ENCODE measurements at regions not wholly inside any gene's neighbourhood (a gene's known extent, or its start where the extent isn't known, plus 50 kb on each side); places are given as distances from the start of the nearest gene placed in this dataset.

- Histone ChIP-seq H3K4me3 (ENCODE audit: extremely low read depth, insufficient read depth, low read length, poor library complexity, severe bottlenecking) (no peak overlapping the region), H3K9me3 (ENCODE audit: control insufficient read depth, low read length) (no peaks in the 10 kb centered on the region), H3K4me1 (ENCODE audit: control insufficient read depth, insufficient read depth, low read length, poor library complexity, severe bottlenecking) (peaks cover 62% of the 10 kb centered on the region), H3K27ac (ENCODE audit: low read depth, low read length, severe bottlenecking) (peak overlapping the region; percentile 33), H3K36me3 (ENCODE audit: control insufficient read depth, insufficient read depth, low read length) (no peaks in the 10 kb centered on the region)
- WGBS, 2 experiments (ENCODE audit: insufficient coverage in 2 of 2), result 82 to 89% methylated on average over 3 to 6 of the region's 7 CpGs
These were observed 85.9 kb upstream of the KLF7 start for GRCh38 chr2:207251573-207252192.

GRCh38 chr2:207252416-207252815 lies 86.7 kb upstream of the KLF7 start:
- H3K27ac ChIP-seq (ENCODE audit: low read depth, low read length, severe bottlenecking), result no peak overlapping the region
- H3K36me3 ChIP-seq (ENCODE audit: control insufficient read depth, insufficient read depth, low read length), result no peaks in the 10 kb centered on the region
- no peak overlapping the region for H3K4me3 ChIP-seq (ENCODE audit: extremely low read depth, insufficient read depth, low read length, poor library complexity, severe bottlenecking)
- H3K9me3 ChIP-seq (ENCODE audit: control insufficient read depth, low read length), result no peaks in the 10 kb centered on the region
- WGBS, 2 experiments (ENCODE audit: insufficient coverage in 2 of 2), result 100% methylated on average over 1 of the region's 1 CpG; no CpG with 5 or more reads in 1 of the 2 experiments
- H3K4me1 ChIP-seq (ENCODE audit: control insufficient read depth, insufficient read depth, low read length, poor library complexity, severe bottlenecking), result peaks cover 69% of the 10 kb centered on the region

DNA sequence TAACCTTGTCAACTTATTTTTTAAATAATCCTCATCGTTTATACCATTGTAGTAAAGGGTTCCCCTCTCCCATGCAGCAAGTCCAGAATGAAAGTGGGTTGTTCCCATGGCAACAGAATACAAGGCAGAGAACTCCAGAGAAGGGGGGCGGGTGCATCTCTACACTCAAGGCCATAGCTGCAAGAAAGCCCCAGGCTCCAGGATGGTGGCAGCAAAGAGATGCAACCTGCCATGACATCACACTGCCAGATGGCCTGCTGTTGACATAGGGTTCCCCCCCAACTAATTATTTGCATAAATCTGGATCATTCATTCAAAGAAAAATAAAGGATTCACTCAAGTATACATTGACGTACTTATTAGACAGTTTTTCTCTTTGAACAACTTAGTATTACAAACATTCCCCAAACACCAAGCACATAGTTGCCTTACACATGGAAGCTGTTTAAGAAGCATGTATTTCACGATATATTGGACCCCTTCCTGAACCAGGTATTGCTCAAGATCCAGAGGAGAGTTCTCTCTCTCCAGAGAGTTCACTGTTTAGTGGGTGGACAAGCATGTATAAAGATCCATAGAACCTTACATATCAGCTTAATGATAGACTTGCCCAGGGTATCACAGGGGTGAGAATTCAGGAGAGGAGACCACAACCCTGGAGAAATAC lies 87.4 kb upstream of the KLF7 start:
- 100% methylated on average over 1 of the region's 4 CpGs; no CpG with 5 or more reads in 1 of the 2 experiments for WGBS, 2 experiments (ENCODE audit: insufficient coverage in 2 of 2)
- Histone ChIP-seq H3K4me3 (ENCODE audit: extremely low read depth, insufficient read depth, low read length, poor library complexity, severe bottlenecking) (no peak overlapping the region), H3K27ac (ENCODE audit: low read depth, low read length, severe bottlenecking) (peak overlapping the region; percentile 86), H3K9me3 (ENCODE audit: control insufficient read depth, low read length) (no peaks in the 10 kb centered on the region), H3K36me3 (ENCODE audit: control insufficient read depth, insufficient read depth, low read length) (no peaks in the 10 kb centered on the region), H3K4me1 (ENCODE audit: control insufficient read depth, insufficient read depth, low read length, poor library complexity, severe bottlenecking) (peaks cover 76% of the 10 kb centered on the region)

DNA sequence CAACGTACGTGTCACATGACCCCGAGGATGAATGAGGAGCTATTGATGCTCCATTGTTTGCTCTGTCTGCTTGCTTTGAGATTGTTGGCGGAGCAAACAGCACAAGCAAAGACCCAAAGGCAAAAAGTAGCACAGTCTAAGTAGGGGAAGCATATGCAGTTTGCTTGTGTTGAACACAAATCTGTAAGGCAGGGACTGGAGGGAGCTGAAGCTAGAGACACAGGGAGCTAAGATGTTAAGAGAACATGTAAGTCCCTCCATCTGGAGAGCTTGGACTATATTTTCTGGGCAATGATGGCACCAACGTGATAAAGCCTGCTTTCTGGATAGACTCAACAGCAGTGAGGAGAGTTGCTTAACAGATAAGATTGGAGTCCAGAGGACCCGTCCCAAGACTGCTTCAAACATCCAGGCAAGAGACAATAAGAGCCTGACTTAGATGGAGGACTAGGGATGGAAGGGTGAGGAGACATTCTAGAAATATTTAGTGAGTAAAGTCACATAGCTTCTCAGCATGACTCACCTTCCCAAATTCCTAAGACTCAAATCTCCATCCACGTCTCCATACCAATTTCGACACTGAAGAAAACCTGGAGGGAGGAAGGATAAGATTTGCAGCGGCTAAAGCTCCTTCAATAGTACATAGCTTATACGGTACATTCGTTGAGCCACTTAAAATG lies 88.1 kb upstream of the KLF7 start:
- H3K27ac ChIP-seq (ENCODE audit: low read depth, low read length, severe bottlenecking), result peak overlapping the region; percentile 86
- H3K9me3 ChIP-seq (ENCODE audit: control insufficient read depth, low read length), result no peaks in the 10 kb centered on the region
- H3K4me3 ChIP-seq (ENCODE audit: extremely low read depth, insufficient read depth, low read length, poor library complexity, severe bottlenecking), result no peak overlapping the region
- WGBS, 2 experiments (ENCODE audit: insufficient coverage in 2 of 2), result 78 to 95% methylated on average over 4 to 9 of the region's 11 CpGs
- H3K36me3 ChIP-seq (ENCODE audit: control insufficient read depth, insufficient read depth, low read length), result no peaks in the 10 kb centered on the region
- H3K4me1 ChIP-seq (ENCODE audit: control insufficient read depth, insufficient read depth, low read length, poor library complexity, severe bottlenecking), result peaks cover 78% of the 10 kb centered on the region

DNA sequence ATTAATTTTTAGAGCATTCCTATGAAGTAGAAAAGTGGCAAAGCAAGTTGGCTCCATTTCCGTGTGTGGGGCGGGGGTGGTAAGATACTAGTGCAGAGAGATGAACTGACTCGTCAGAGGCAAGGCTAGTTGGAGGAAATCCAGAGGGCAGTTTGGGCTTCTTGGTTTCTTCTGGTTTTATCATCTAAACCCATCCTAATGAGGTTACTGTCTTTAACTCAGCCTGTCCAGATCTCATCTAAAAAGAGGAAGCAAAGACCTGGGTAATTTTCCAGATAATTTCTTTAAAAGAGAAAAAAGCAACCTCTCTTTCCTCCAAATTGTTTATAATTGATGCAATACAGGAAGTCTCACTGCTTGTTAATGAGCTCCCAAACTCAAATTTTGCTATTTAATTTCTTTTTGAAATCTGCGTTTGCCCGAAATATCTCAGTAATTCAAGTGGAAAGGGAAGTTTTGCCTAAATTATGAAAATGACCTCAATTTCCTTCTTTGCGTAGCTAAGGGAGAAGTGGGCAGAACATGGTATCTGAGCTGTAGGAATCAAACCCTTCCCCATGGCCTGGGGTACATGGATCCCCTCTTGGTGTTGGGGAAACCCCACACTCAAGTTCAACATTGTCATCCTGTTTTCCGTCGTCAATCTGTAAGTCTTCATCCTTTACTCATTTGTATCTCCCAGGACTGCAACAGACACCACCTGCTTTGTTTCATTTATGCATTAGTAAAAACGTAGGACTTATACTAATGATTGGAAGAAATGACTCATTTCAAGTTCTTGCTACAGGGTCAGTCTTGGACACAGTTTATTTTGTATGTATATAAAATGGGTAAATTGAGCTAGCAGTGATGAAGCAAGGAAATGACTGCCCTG lies 89.1 kb upstream of the KLF7 start:
- WGBS, 2 experiments (ENCODE audit: insufficient coverage in 2 of 2), result 89 to 100% methylated on average over 4 to 7 of the region's 9 CpGs
- H3K4me3 ChIP-seq (ENCODE audit: extremely low read depth, insufficient read depth, low read length, poor library complexity, severe bottlenecking), result no peak overlapping the region
- H3K27ac ChIP-seq (ENCODE audit: low read depth, low read length, severe bottlenecking), result peak overlapping the region; percentile 86

GRCh38 chr2:207255565-207256470 lies 90.1 kb upstream of the KLF7 start:
- H3K4me3 ChIP-seq (ENCODE audit: extremely low read depth, insufficient read depth, low read length, poor library complexity, severe bottlenecking), result no peak overlapping the region
- peaks cover 86% of the 10 kb centered on the region for H3K4me1 ChIP-seq (ENCODE audit: control insufficient read depth, insufficient read depth, low read length, poor library complexity, severe bottlenecking)
- no peaks in the 10 kb centered on the region for H3K9me3 ChIP-seq (ENCODE audit: control insufficient read depth, low read length)
- WGBS, 2 experiments (ENCODE audit: insufficient coverage in 2 of 2), result 83 to 88% methylated on average over 13 of the region's 17 CpGs
- H3K27ac ChIP-seq (ENCODE audit: low read depth, low read length, severe bottlenecking), result peak overlapping the region; percentile 60
- H3K36me3 ChIP-seq (ENCODE audit: control insufficient read depth, insufficient read depth, low read length), result no peaks in the 10 kb centered on the region

More for the DNA sequence above, 89.1 kb upstream of the KLF7 start:
- Histone ChIP-seq H3K36me3 (ENCODE audit: control insufficient read depth, insufficient read depth, low read length) (no peaks in the 10 kb centered on the region), H3K9me3 (ENCODE audit: control insufficient read depth, low read length) (no peaks in the 10 kb centered on the region), H3K4me1 (ENCODE audit: control insufficient read depth, insufficient read depth, low read length, poor library complexity, severe bottlenecking) (peaks cover 85% of the 10 kb centered on the region)

DNA sequence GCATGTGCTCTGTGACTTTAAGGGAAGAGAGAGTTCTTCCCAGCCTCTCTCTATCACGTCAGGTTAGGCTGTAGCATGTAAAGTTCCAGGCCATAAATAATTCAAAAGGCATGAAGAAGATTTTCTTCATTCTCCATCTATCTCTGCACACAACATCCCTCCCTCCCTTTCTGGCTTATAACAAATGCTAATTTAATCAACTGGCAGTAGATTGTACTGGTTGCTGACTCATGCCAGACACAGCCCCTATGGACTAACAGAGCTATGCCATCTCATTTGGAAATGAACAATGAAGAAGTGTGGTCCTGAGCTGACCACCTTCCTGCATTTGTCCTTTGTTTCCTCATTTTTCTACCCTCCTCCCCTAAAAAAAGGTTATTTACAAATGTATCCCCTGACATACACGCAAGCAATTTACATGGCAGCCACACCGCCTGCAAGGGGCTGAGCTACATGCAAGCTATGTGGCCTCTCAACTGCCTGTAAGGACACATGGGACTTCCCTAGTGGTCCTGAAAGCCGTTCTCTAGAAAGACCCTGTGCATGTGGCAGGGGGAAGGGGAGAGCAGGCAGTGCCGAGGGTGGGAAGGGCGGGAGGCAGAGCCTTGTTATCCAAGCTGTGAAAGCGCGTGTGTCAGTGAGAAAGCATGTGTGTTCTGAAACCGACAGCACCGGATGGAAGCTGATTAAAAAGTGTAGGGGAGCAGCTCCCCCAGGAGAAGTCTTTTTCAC lies 90.9 kb upstream of the KLF7 start:
- WGBS, 2 experiments (ENCODE audit: insufficient coverage in 2 of 2), result 80 to 82% methylated on average over 8 to 9 of the region's 10 CpGs
- Histone ChIP-seq H3K4me3 (ENCODE audit: extremely low read depth, insufficient read depth, low read length, poor library complexity, severe bottlenecking) (no peak overlapping the region), H3K4me1 (ENCODE audit: control insufficient read depth, insufficient read depth, low read length, poor library complexity, severe bottlenecking) (peaks cover 81% of the 10 kb centered on the region), H3K9me3 (ENCODE audit: control insufficient read depth, low read length) (no peaks in the 10 kb centered on the region), H3K27ac (ENCODE audit: low read depth, low read length, severe bottlenecking) (peak overlapping the region; percentile 51), H3K36me3 (ENCODE audit: control insufficient read depth, insufficient read depth, low read length) (no peaks in the 10 kb centered on the region)

DNA sequence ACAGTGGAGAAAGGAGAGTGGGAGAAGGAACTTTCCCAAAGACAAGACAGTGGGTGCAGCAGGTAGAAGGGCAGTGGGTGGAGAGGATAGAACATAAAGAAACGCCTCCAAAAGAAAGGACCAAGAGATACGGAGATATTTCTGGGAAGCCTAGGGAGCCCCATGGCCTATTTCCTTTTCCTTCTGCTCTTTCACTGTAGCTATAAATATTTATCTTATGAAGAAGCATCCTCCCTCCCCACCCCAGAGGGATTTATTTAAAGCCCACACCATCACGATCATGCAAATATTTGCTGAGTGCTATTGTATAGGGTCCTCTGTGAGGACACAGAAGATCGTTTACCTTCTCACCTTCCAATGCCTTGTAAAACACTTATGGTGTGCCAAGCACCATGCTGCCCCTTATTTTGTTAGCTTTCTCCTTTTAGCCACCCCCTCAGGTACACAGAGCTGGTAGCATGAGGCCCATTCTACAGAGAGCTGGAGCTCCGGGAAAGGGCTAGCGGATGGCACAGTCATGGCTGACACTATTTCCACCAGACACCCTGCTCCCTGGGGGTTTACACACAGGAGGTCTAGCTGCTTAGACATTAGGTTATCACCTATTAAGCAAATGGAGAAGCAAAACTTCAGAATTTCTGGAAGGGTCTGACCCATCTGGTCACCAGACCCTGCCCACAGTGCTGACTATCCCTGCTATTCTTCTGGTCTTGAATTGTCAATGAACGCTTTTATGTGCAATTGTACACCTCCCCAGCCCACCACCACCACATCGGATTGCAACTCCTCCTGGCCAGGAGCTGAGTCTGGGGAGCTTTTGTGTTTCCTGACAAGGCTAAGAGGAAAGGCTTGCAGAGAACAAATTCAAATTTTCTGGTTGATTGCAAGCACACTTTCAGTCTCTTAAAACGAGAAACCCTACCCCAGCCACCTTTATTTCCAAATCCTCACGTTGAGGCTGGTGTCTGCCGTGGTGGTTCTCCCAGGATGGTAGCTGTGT lies 91.8 kb upstream of the KLF7 start:
- WGBS, 2 experiments (ENCODE audit: insufficient coverage in 2 of 2), result 80 to 92% methylated on average over 3 to 6 of the region's 11 CpGs
- H3K36me3 ChIP-seq (ENCODE audit: control insufficient read depth, insufficient read depth, low read length), result no peaks in the 10 kb centered on the region
- no peak overlapping the region for H3K4me3 ChIP-seq (ENCODE audit: extremely low read depth, insufficient read depth, low read length, poor library complexity, severe bottlenecking)
- H3K27ac ChIP-seq (ENCODE audit: low read depth, low read length, severe bottlenecking), result peak overlapping the region; percentile 82
- H3K4me1 ChIP-seq (ENCODE audit: control insufficient read depth, insufficient read depth, low read length, poor library complexity, severe bottlenecking), result peaks cover 73% of the 10 kb centered on the region
- H3K9me3 ChIP-seq (ENCODE audit: control insufficient read depth, low read length), result no peaks in the 10 kb centered on the region
